ENCODE measurements at regions not wholly inside any gene's neighbourhood (a gene's known extent, or its start where the extent isn't known, plus 50 kb on each side); places are given as distances from the start of the nearest gene placed in this dataset.

- no peak for DNase-seq
- H3K27ac Mint-ChIP-seq, result no peak overlapping the region
- H3K9me3 Mint-ChIP-seq (ENCODE audit: low read depth), result no peaks in the 10 kb centered on the region
- CTCF ChIA-PET, result no interaction called here
- H3K36me3 Mint-ChIP-seq, result no peaks in the 10 kb centered on the region
- no peak for ATAC-seq
- no peaks in the 10 kb centered on the region for H3K27me3 Mint-ChIP-seq
- H3K4me1 Mint-ChIP-seq, result no peaks in the 10 kb centered on the region
- no peak overlapping the region for H3K4me3 Mint-ChIP-seq
Measured at GRCh38 chr7:156082048-156083040, 270.1 kb upstream of the SHH start.

- Mint-ChIP-seq H3K27ac (no peak overlapping the region), H3K4me3 (no peak overlapping the region), H3K27me3 (no peaks in the 10 kb centered on the region), H3K9me3 (ENCODE audit: low read depth) (no peaks in the 10 kb centered on the region), H3K4me1 (no peaks in the 10 kb centered on the region), H3K36me3 (no peaks in the 10 kb centered on the region)
- DNase-seq (no peak), ATAC-seq (no peak)
- CTCF ChIA-PET, result no interaction called here
Measured at GRCh38 chr7:156080596-156080995, 268.3 kb upstream of the SHH start.

- Mint-ChIP-seq H3K4me3 (no peak overlapping the region), H3K9me3 (ENCODE audit: low read depth) (no peaks in the 10 kb centered on the region), H3K4me1 (no peaks in the 10 kb centered on the region), H3K36me3 (no peaks in the 10 kb centered on the region), H3K27me3 (no peaks in the 10 kb centered on the region), H3K27ac (no peak overlapping the region)
- DNase-seq (no peak), ATAC-seq (no peak)
- CTCF ChIA-PET, result no interaction called here
Measured at GRCh38 chr7:156080046-156080445, 267.8 kb upstream of the SHH start.

- no peak overlapping the region for H3K4me3 Mint-ChIP-seq
- ATAC-seq, result no peak
- no peaks in the 10 kb centered on the region for H3K27me3 Mint-ChIP-seq
- no peak for DNase-seq
- no peaks in the 10 kb centered on the region for H3K9me3 Mint-ChIP-seq (ENCODE audit: low read depth)
- CTCF ChIA-PET, result no interaction called here
- no peak overlapping the region for H3K27ac Mint-ChIP-seq
- no peaks in the 10 kb centered on the region for H3K36me3 Mint-ChIP-seq
- no peaks in the 10 kb centered on the region for H3K4me1 Mint-ChIP-seq
Measured at GRCh38 chr7:156079156-156079555, 266.9 kb upstream of the SHH start.

GRCh38 chr7:156074982-156075615 is 262.8 kb upstream of the SHH start:
- CTCF ChIA-PET, result no interaction called here
- Mint-ChIP-seq H3K4me3 (no peak overlapping the region), H3K27ac (no peak overlapping the region), H3K4me1 (no peaks in the 10 kb centered on the region), H3K27me3 (no peaks in the 10 kb centered on the region), H3K36me3 (no peaks in the 10 kb centered on the region), H3K9me3 (ENCODE audit: low read depth) (no peaks in the 10 kb centered on the region)
- ATAC-seq (no peak), DNase-seq (no peak)

- DNase-seq (no peak), ATAC-seq (no peak)
- H3K9me3 Mint-ChIP-seq (ENCODE audit: low read depth), result no peaks in the 10 kb centered on the region
- CTCF ChIA-PET, result no interaction called here
- H3K4me1 Mint-ChIP-seq, result no peaks in the 10 kb centered on the region
- no peak overlapping the region for H3K4me3 Mint-ChIP-seq
- no peaks in the 10 kb centered on the region for H3K27me3 Mint-ChIP-seq
- no peak overlapping the region for H3K27ac Mint-ChIP-seq
- H3K36me3 Mint-ChIP-seq, result no peaks in the 10 kb centered on the region
Measured at GRCh38 chr7:156074084-156074483, 261.8 kb upstream of the SHH start.

GRCh38 chr7:156073366-156074052 is 261.2 kb upstream of the SHH start:
- DNase-seq (no peak), ATAC-seq (no peak)
- CTCF ChIA-PET, result no interaction called here
- Mint-ChIP-seq H3K36me3 (no peaks in the 10 kb centered on the region), H3K27ac (no peak overlapping the region), H3K27me3 (no peaks in the 10 kb centered on the region), H3K4me3 (no peak overlapping the region), H3K4me1 (no peaks in the 10 kb centered on the region), H3K9me3 (ENCODE audit: low read depth) (no peaks in the 10 kb centered on the region)

- ATAC-seq (no peak), DNase-seq (no peak)
- no peak overlapping the region for H3K27ac Mint-ChIP-seq
- H3K27me3 Mint-ChIP-seq, result no peaks in the 10 kb centered on the region
- no peaks in the 10 kb centered on the region for H3K36me3 Mint-ChIP-seq
- CTCF ChIA-PET, result no interaction called here
- no peaks in the 10 kb centered on the region for H3K4me1 Mint-ChIP-seq
- H3K9me3 Mint-ChIP-seq (ENCODE audit: low read depth), result no peaks in the 10 kb centered on the region
- no peak overlapping the region for H3K4me3 Mint-ChIP-seq
Measured at GRCh38 chr7:156071612-156072011, 259.3 kb upstream of the SHH start.

GRCh38 chr7:156069891-156070290 is 257.6 kb upstream of the SHH start:
- no peaks in the 10 kb centered on the region for H3K4me1 Mint-ChIP-seq
- no peak overlapping the region for H3K4me3 Mint-ChIP-seq
- no peak overlapping the region for H3K27ac Mint-ChIP-seq
- H3K36me3 Mint-ChIP-seq, result no peaks in the 10 kb centered on the region
- ATAC-seq (no peak), DNase-seq (no peak)
- no peaks in the 10 kb centered on the region for H3K27me3 Mint-ChIP-seq
- no peaks in the 10 kb centered on the region for H3K9me3 Mint-ChIP-seq (ENCODE audit: low read depth)
- CTCF ChIA-PET, result no interaction called here

GRCh38 chr7:156067156-156067555 is 254.9 kb upstream of the SHH start:
- DNase-seq (no peak), ATAC-seq (no peak)
- Mint-ChIP-seq H3K9me3 (ENCODE audit: low read depth) (no peaks in the 10 kb centered on the region), H3K4me1 (no peaks in the 10 kb centered on the region), H3K27ac (no peak overlapping the region), H3K36me3 (no peaks in the 10 kb centered on the region), H3K27me3 (no peaks in the 10 kb centered on the region), H3K4me3 (no peak overlapping the region)
- CTCF ChIA-PET, result no interaction called here

- CTCF ChIA-PET, result no interaction called here
- no peak for ATAC-seq
- peaks cover 2% of the 10 kb centered on the region for H3K36me3 Mint-ChIP-seq
- H3K4me3 Mint-ChIP-seq, result no peak overlapping the region
- no peak for DNase-seq
- H3K9me3 Mint-ChIP-seq (ENCODE audit: low read depth), result peaks cover 11% of the 10 kb centered on the region
- H3K27ac Mint-ChIP-seq, result no peak overlapping the region
- no peaks in the 10 kb centered on the region for H3K27me3 Mint-ChIP-seq
- H3K4me1 Mint-ChIP-seq, result no peaks in the 10 kb centered on the region
Measured at GRCh38 chr7:156065400-156065799, 253.1 kb upstream of the SHH start.

- H3K4me1 Mint-ChIP-seq, result no peaks in the 10 kb centered on the region
- ATAC-seq (no peak), DNase-seq (no peak)
- no peaks in the 10 kb centered on the region for H3K27me3 Mint-ChIP-seq
- CTCF ChIA-PET, result no interaction called here
- no peak overlapping the region for H3K4me3 Mint-ChIP-seq
- no peak overlapping the region for H3K27ac Mint-ChIP-seq
- peaks cover 2% of the 10 kb centered on the region for H3K36me3 Mint-ChIP-seq
- peaks cover 14% of the 10 kb centered on the region for H3K9me3 Mint-ChIP-seq (ENCODE audit: low read depth)
Measured at GRCh38 chr7:156064971-156065386, 252.7 kb upstream of the SHH start.

- no peak overlapping the region for H3K27ac Mint-ChIP-seq
- H3K9me3 Mint-ChIP-seq (ENCODE audit: low read depth), result peaks cover 14% of the 10 kb centered on the region
- no peak overlapping the region for H3K4me3 Mint-ChIP-seq
- DNase-seq (no peak), ATAC-seq (no peak)
- H3K36me3 Mint-ChIP-seq, result peaks cover 2% of the 10 kb centered on the region
- no peaks in the 10 kb centered on the region for H3K4me1 Mint-ChIP-seq
- no peaks in the 10 kb centered on the region for H3K27me3 Mint-ChIP-seq
- CTCF ChIA-PET, result no interaction called here
Measured at GRCh38 chr7:156063241-156063810, 251.1 kb upstream of the SHH start.

Measured in activated CD8-positive, alpha-beta memory T cell treated with anti-CD3 and anti-CD28 coated beads, Interleukin-2, amount 10 ng/mL, durations not matched to agents 7 days and 5 days (primary cell).